GM12878 (cell line): ENCODE measurements at regions not wholly inside any gene's neighbourhood (a gene's known extent, or its start where the extent isn't known, plus 50 kb on each side); places are given as distances from the start of the nearest gene placed in this dataset.

ENCODE experiments used
- ATAC-seq: fragments of 200-7000 bp; cut with Tn5 transposase; 3 replicates; pipeline ENCODE4 v1.9.1; 2020; ENCODE audit warnings: mild to moderate bottlenecking, moderate library complexity
- BruUV-seq: library from RNA; stranded (reverse); fragments of 400-500 nt; replicated peaks from 2 replicates; lab custom pipeline; 2021; lab: Mats Ljungman, UMichigan
- CTCF ChIA-PET: fragments of 300-600 bp; sonication (Branson Sonifier 250); formaldehyde crosslinking; extraction: SDS; loops from one replicate; lab custom pipeline; 2021; ENCODE audit warnings: inconsistent platforms; lab: Yijun Ruan, JAX
- POLR2A ChIA-PET: fragments of 350-600 bp; formaldehyde crosslinking; extraction: SDS; loops from one replicate; lab custom pipeline; 2021; ENCODE audit warnings: inconsistent platforms; lab: Charles Lee
- RAD21 ChIA-PET: fragments of 300-600 bp; sonication (Branson Sonifier 250); formaldehyde crosslinking; loops from one replicate; lab custom pipeline; 2023; ENCODE audit warnings: antibody characterized with exemption; ENCODE audit not compliant: unreplicated experiment; lab: Charles Lee
- SMC1A ChIA-PET: fragments of 300-600 bp; sonication (Branson Sonifier 250); formaldehyde crosslinking; loops from one replicate; lab custom pipeline; 2023; ENCODE audit not compliant: unreplicated experiment, uncharacterized antibody; lab: Charles Lee
- DNase-seq: peaks from one replicate; pipeline ENCODE4 v3.0.0-alpha.2; 2011; ENCODE audit warnings: low read depth, low spot score
- FAIRE-seq: peaks from 3 replicates; lab custom pipeline; 2011; peaks lifted over from hg19 to GRCh38; lab: Jason Lieb, UNC
- H2AFZ ChIP-seq: 2 replicates; pipeline ENCODE4 v1.6.0; 2011; ENCODE audit warnings: low read depth, low read length, control low read depth; ENCODE audit not compliant: control insufficient read depth
- H3K27ac ChIP-seq: 2 replicates; pipeline ENCODE4 v1.5.1; 2011; ENCODE audit warnings: control low read depth; ENCODE audit not compliant: control insufficient read depth, insufficient read depth
- H3K27me3 ChIP-seq, 2 experiments: replicated peaks in 1 of 2; 2 replicates each; pipeline versions ENCODE4 v1.6.0 to v1.6.1; 2011; ENCODE audit warnings: low read length in 1 of 2; ENCODE audit not compliant: control insufficient read depth in 2 of 2, insufficient read depth in 2 of 2
- H3K36me3 ChIP-seq, 2 experiments: 2 replicates each; pipeline ENCODE4 v1.5.1; 2011; ENCODE audit warnings: low read length in 1 of 2; ENCODE audit not compliant: control insufficient read depth in 2 of 2, insufficient read depth in 2 of 2
- H3K4me1 ChIP-seq: 2 replicates; pipeline ENCODE4 v1.6.1; 2011; ENCODE audit warnings: mild to moderate bottlenecking, low read length, moderate library complexity, mixed read lengths; ENCODE audit not compliant: control insufficient read depth, insufficient read depth
- H3K4me2 ChIP-seq: 2 replicates; pipeline ENCODE4 v1.6.0; 2011; ENCODE audit warnings: control low read depth; ENCODE audit not compliant: control insufficient read depth, insufficient read depth
- H3K4me3 ChIP-seq: fragments of 200-600 bp; sonication (generic); 2 replicates; pipeline ENCODE4 v1.5.1; 2016
- H3K79me2 ChIP-seq: 2 replicates; pipeline ENCODE4 v1.6.0; 2011; ENCODE audit warnings: low read length; ENCODE audit not compliant: control insufficient read depth, insufficient read depth
- H3K9ac ChIP-seq: 2 replicates; pipeline ENCODE4 v1.8.0; 2011; ENCODE audit warnings: low read length, control low read depth, mixed read lengths; ENCODE audit not compliant: control insufficient read depth, insufficient read depth
- H3K9me3 ChIP-seq: replicated peaks from 3 replicates; pipeline ENCODE4 v1.5.1; 2011; ENCODE audit warnings: mild to moderate bottlenecking, low read length; ENCODE audit not compliant: control insufficient read depth, insufficient read depth
- H4K20me1 ChIP-seq: 2 replicates; pipeline ENCODE4 v1.6.0; 2011; ENCODE audit not compliant: control insufficient read depth, insufficient read depth
- CEBPB ChIP-seq, 2 experiments: fragments of 150-350 bp in 1 of 2; IDR thresholded peaks; 2 replicates each; pipeline ENCODE4 v1.6.1; 2012 to 2014; ENCODE audit warnings: low read depth in 2 of 2, low read length in 2 of 2, borderline replicate concordance in 1 of 2, inconsistent platforms in 1 of 2
- NFYB ChIP-seq: IDR thresholded peaks from 2 replicates; pipeline ENCODE4 v1.6.1; 2011; ENCODE audit warnings: low read depth, mild to moderate bottlenecking, low read length, improper control_type of control experiment, moderate library complexity; ENCODE audit not compliant: insufficient read depth
- SMC3 ChIP-seq: IDR thresholded peaks from 2 replicates; pipeline ENCODE4 v1.6.1; 2011; ENCODE audit warnings: low read length, improper control_type of control experiment, borderline replicate concordance
- SREBF2 ChIP-seq: IDR thresholded peaks from 2 replicates; pipeline ENCODE4 v1.6.1; 2012; ENCODE audit warnings: mild to moderate bottlenecking, low read length
- ZNF592 ChIP-seq: fragments of 450-650 bp; IDR thresholded peaks from 2 replicates; pipeline ENCODE4 v1.6.1; 2017; ENCODE audit warnings: mild to moderate bottlenecking, moderate library complexity
- WGBS: methylation state at CpG from one replicate; pipeline ENCODE4 v1.1.6; 2016; ENCODE audit warnings: low lambda C conversion rate; ENCODE audit not compliant: insufficient replicate concordance, insufficient coverage; ENCODE audit errors: missing lambda C conversion rate; 5-methylcytosine and 5-hydroxymethylcytosine counted together
- in situ Hi-C: fragments of 300-500 bp; cut with MboI; formaldehyde crosslinking; loops from 9 replicates; pipeline ENCODE4 v1.14.3; 2018; ENCODE audit warnings: mixed read lengths
- intact Hi-C: fragments of 100-400 bp; cut with micrococcal nuclease; formaldehyde crosslinking; loops from one replicate; pipeline ENCODE4 v1.14.2; 2022; ENCODE audit not compliant: unreplicated experiment
- TF ChIP-seq, protein P1 (sequence below): IDR thresholded peaks from 2 replicates; pipeline ENCODE4 v1.6.1; 2012; ENCODE audit warnings: improper control_type of control experiment, low read depth, low read length; ENCODE audit not compliant: insufficient replicate concordance
- TF ChIP-seq, protein P2 (sequence below): fragments of 450-650 bp; conservative IDR thresholded peaks from 2 replicates; pipeline ENCODE4 v1.6.1; 2017; ENCODE audit warnings: mild to moderate bottlenecking, moderate library complexity

GRCh38 chr13:86608701-86609100 is 809.5 kb upstream of the SLITRK6 start:
- Histone ChIP-seq H3K4me2 (no peak overlapping the region), H3K27ac (no peak overlapping the region), H3K9ac (no peak overlapping the region), H3K4me3 (no peak overlapping the region), H3K36me3 (no peaks in the 10 kb centered on the region), H3K27me3 (no peaks in the 10 kb centered on the region), H2AFZ (no peak overlapping the region), H3K4me1 (no peaks in the 10 kb centered on the region), H4K20me1 (no peaks in the 10 kb centered on the region), H3K9me3 (no peaks in the 10 kb centered on the region), H3K79me2 (no peaks in the 10 kb centered on the region)
- in situ Hi-C loops: no loop called here
- ChIA-PET CTCF (no interaction called here), RAD21 (no interaction called here), SMC1A (no interaction called here), POLR2A (no interaction called here)
- no peak for DNase-seq
- FAIRE-seq: no peak
- no peak for TF ChIP-seq CEBPB (IDR thresholded peaks at IDR 0.05; ENCODE audit: borderline replicate concordance in 1 of 2, low read depth in 2 of 2, low read length in 2 of 2)
- TF ChIP-seq, protein P1, sequence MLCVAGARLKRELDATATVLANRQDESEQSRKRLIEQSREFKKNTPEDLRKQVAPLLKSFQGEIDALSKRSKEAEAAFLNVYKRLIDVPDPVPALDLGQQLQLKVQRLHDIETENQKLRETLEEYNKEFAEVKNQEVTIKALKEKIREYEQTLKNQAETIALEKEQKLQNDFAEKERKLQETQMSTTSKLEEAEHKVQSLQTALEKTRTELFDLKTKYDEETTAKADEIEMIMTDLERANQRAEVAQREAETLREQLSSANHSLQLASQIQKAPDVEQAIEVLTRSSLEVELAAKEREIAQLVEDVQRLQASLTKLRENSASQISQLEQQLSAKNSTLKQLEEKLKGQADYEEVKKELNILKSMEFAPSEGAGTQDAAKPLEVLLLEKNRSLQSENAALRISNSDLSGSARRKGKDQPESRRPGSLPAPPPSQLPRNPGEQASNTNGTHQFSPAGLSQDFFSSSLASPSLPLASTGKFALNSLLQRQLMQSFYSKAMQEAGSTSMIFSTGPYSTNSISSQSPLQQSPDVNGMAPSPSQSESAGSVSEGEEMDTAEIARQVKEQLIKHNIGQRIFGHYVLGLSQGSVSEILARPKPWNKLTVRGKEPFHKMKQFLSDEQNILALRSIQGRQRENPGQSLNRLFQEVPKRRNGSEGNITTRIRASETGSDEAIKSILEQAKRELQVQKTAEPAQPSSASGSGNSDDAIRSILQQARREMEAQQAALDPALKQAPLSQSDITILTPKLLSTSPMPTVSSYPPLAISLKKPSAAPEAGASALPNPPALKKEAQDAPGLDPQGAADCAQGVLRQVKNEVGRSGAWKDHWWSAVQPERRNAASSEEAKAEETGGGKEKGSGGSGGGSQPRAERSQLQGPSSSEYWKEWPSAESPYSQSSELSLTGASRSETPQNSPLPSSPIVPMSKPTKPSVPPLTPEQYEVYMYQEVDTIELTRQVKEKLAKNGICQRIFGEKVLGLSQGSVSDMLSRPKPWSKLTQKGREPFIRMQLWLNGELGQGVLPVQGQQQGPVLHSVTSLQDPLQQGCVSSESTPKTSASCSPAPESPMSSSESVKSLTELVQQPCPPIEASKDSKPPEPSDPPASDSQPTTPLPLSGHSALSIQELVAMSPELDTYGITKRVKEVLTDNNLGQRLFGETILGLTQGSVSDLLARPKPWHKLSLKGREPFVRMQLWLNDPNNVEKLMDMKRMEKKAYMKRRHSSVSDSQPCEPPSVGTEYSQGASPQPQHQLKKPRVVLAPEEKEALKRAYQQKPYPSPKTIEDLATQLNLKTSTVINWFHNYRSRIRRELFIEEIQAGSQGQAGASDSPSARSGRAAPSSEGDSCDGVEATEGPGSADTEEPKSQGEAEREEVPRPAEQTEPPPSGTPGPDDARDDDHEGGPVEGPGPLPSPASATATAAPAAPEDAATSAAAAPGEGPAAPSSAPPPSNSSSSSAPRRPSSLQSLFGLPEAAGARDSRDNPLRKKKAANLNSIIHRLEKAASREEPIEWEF: no peak
- no peak for TF ChIP-seq SREBF2
- TF ChIP-seq ZNF592: no peak
- no peak for TF ChIP-seq SMC3
- TF ChIP-seq, protein P2, sequence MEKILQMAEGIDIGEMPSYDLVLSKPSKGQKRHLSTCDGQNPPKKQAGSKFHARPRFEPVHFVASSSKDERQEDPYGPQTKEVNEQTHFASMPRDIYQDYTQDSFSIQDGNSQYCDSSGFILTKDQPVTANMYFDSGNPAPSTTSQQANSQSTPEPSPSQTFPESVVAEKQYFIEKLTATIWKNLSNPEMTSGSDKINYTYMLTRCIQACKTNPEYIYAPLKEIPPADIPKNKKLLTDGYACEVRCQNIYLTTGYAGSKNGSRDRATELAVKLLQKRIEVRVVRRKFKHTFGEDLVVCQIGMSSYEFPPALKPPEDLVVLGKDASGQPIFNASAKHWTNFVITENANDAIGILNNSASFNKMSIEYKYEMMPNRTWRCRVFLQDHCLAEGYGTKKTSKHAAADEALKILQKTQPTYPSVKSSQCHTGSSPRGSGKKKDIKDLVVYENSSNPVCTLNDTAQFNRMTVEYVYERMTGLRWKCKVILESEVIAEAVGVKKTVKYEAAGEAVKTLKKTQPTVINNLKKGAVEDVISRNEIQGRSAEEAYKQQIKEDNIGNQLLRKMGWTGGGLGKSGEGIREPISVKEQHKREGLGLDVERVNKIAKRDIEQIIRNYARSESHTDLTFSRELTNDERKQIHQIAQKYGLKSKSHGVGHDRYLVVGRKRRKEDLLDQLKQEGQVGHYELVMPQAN: no peak
- no peak for TF ChIP-seq NFYB
- no peak for ATAC-seq
- no TSS peak for BruUV-seq
- WGBS: 23% methylated on average over 2 of the region's 2 CpGs
- intact Hi-C loops: no loop called here
